NCI-H2029 treated with DMSO at 0.1 percent for 48 hours (cell line): ENCODE measurements at regions not wholly inside any gene's neighbourhood (a gene's known extent, or its start where the extent isn't known, plus 50 kb on each side); places are given as distances from the start of the nearest gene placed in this dataset.

Experiments used
- DNase-seq: peaks from one replicate; lab custom pipeline; 2025; lab: John Stamatoyannopoulos, UW

DNA sequence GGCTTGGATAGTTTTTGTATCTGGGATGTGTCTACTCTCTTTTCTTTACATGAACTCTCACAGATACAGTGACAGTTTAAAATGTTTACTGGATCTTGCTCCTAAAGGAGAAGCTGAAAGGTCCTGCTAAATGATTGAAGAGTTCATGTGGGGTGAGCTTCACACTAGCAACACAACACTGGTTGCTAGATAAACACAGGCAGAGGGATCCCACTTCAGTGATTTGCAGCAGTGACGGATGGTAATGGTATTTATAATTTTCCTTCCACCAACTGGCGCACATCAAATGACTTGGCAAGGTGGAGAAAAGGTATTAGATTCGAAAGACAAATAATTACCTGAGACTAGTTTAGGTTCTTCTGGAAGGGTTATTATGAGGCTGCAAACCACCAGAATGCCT is 270.2 kb downstream of the TBX15 start:
- DNase-seq = no peak

DNA sequence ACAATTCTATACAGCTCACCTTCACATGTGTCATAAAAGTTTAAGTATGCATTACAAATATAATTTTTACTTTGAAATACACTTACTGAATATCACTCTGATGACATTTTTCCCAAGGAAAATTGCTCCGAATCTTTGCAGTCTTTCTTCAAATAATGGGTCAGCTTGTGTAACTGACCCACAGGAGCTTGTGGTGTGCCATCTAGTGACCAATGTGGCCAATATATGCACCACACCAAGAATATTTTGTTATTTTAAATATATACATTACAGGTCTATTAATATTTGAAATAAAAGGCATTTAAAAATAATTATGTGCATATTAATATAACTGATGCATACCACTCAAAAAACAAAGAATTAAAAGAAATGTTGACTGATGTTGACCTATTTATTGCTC is 271.4 kb downstream of the TBX15 start:
- DNase-seq = no peak

DNA sequence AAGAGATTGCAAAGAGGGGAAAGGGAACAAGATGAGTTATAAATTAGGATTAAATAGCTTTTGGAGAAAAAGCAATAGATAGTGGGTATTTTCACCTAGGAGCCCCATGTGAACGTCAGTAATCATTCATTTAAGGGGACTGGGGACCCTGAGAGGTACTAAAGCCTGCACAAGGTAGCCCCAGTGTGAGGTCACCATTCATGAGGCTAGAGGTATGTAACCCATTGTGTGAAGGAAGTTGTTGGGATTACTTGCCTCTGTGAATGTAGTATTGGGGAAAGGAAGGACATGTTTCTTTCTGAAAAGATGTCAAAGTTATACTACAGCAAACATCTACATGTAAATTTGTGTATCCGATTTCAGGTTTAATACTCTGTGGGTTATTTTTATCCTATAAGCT is 276.8 kb downstream of the TBX15 start:
- no peak for DNase-seq

DNA sequence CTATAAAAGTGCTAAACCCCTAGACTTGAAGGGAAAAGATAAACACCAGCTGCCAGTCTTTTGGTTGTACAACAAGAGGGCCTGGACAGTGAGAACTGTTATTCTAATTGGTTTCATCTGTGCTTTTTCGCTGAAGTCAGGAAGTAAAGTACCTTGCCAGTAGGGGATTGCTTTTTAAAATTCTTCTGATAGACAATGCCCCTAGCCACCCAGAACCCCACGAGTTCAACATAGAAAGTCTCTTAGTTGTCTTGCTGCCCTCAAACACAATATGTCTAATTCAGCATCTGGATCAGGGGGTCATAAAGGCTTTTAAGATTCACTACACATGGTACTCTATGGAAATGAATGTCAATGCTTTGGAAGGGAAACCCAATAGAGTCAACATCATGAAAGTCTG is 289.2 kb downstream of the TBX15 start:
- no peak for DNase-seq

DNA sequence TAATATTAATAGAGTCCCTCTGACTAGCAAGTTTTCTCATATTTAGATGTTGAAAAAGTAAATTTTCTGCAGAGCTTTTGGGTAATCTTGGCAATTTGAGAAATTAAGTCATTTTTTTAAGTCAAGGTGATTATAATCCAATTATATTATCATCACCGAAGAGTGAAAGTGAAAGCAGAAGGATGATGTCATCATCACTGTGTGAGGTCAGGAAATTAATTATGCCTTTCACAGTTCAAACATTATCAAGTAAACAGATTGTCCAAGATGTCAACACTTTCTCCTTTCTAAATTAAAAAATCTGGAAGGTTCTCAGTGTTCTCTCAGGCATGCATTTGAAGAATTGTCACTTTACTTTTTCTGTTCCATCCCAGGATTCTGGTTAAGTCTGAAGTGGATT is 296.0 kb downstream of the TBX15 start:
- no peak for DNase-seq

DNA sequence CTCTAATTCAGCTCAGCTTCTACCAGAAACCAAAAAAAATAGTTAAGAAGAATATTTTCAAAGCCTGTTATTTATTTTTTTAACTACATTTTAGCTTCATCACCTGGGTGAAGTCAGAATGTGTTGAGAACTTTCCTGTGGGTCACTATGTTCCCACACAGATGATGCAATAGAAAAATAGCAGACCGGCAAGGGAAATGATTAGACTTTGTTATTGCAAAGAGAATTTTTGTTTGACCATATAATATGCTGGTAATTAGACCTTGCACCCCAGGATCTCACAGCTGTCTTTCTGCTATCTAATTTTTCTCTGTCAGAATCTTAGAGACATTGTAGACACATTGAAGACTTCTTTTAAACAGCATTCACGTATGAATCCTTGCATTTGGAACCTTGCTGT is 299.3 kb downstream of the TBX15 start:
- DNase-seq = no peak

DNA sequence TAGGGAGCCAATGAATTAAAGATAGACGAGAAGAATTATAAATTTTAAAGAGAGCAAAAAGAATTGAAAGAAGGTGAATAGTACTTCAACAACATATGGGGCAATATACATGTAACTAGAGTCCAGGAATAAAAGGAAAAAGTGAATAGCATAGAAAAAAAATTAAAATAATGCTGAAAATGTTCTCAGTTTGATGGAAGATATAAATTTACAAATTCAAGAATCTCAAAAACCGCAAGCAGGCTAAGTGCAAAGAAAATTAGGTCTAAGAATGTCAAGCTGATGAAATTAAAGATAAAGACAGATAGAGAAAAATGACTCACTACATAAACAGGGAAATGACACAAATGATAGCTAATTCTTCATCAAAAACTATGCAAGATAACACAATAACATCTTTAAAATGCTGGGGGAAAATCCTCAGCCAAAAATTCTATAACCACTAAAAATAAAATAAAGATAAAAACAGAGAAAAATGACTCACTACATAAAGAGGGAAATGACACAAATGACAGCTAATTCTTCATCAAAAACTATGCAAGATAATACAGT is 326.3 kb downstream of the TBX15 start:
- no peak for DNase-seq

DNA sequence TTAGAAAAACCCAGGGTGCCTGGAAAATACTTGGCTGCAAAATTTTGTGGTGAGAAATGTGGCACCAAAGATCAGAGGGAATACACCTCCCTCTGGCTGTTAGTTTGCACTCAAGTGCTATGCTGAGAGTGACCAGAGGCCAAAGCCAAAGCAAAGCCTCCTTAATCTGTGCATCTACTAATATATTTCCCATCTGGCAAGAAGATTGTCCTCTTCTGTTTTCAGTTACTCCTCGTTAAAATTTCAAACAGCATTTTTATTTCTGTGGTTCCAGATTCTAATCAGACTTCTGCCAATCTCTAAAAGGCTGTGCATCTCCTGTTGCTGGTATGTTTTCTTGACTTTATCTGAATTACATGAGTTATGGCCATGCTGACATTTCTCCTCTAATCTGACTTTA is 327.4 kb downstream of the TBX15 start:
- no peak for DNase-seq

DNA sequence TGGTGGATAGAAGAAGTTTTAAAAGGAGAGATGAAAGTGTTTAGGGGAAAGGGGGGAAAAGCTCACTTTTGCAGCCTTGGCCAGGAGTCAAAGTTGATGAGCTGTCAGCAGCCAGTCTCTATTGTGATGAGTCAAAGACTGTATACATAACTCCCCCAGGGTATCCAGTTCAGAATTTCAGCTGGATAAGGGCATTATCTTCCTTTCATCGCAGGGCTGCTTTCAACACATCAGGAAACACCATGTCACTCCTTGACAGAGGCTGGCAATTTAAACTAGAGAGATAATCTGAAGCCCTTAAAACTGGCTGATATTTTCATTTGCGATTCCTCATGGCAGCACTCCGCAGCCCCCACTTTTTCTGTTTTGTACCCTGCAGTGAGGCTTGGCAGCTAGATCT is 328.5 kb downstream of the TBX15 start:
- no peak for DNase-seq

DNA sequence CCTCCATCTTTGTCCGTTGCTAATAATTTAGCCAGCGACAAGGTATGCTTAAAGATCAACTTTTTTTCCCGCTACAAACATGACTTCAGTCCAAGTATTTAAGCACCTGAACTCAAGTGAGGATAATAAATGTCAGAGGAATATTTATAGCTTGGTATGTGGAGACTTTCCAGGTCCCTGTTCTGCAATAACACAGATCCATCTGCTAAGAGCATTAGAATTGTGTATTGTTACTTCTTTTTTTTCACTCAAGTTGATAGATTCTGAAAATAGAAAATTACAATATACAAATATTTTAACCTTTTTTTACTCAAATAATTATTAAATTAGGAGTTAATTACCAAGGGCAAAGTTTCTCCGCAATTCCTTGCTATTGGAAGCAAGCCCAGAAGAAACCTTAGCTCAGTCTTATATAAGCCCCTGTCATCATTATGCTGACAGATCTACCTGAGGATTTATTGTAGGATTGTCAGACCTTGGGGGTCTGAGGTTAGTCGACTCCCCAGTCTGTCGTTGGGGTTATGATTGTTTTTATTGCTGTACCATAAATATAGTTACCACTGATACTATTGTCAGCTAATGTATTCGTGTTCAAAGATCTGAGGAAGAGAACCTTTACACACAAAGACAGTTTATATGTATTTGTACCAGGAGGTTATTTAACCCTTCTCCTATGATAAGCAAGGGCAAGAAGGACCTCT is 337.9 kb downstream of the TBX15 start:
- no peak for DNase-seq

DNA sequence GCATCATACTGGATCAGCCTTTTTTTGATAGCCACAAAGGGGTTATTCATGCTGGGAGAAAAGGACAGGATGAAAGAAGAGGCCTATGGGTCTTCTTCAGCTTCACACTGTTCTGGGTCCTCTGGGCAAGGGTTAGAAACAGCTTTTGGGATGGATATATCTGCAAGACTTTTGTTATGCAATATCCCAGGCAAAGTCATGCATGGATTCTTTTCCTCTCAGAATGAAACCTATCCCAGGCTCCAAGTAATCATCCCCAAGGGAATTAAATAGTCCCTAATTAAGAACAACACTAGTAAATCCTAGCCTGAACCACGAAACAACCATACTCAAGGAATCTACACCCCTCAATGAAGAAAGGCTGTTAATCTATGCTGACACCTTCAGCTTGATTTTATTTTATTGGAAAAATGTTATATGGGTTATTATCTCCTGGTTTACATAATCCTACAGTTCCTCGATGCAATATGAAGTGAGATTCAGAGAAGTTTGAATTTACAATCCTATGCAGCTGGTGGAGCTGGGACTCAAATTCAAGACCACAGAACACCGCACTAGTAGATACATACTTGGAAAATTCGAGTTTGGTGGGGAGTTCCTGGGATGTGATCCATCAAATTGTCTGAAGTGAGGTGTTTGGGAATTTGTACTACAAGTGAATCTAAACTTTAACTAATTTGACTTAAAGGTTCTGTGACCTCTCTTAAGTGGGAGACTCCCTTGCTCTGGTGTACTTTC is 338.6 kb downstream of the TBX15 start:
- no peak for DNase-seq

DNA sequence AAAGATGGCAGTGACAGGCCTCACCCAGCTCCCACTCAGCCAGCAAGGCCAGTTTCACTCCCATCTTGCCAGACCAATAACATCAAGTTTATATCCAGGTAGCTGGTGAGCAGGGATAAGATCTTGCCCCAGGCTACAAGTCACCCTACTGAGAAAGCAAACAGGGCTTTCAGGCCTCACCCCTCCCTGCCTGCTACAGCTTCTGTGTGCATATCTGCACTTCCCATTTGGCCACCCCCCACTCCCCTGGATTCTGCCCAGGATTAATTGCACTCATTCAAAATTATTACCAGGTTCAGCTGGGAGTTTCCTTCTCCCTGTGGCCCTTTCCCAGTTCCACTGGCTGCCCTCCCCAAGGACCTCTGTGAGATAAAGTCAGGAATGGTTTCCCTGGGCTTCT is 352.1 kb downstream of the TBX15 start:
- DNase-seq = no peak

DNA sequence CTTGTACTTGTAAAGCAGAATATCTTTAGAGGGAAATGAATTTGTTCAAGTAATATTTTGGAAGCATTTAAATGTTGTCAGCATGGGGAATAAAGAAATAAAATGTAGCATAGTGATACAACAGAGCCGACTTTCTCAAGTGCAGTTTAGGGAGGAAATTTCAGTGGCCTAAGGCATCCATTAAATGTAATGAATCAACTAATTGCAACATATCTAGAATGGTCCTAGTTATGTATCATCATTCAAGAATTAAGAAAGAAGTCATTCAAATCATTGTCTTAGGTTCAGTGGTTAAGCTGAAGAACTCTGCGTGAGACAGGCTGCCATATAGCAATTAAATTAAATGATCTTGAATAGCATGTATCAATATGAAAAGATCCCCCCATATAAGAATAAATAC is 360.7 kb downstream of the TBX15 start:
- no peak for DNase-seq

DNA sequence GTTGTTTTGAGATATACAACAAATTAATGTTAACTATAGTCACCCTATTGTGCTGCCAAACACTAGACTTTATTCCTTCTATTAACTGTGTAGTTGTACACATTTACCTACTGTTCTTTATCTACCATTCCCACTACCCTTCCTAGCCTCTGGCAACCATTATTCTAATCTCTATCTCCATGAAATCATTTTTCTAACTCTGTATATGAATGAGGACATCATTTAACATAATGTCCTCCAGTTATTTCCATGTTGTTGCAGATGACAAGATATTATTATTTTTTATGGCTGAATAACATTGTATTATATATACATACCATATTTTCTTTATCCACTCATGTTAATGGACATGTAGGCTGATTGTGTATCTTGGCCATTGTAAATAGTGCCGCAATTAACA is 366.3 kb downstream of the TBX15 start:
- DNase-seq = no peak

DNA sequence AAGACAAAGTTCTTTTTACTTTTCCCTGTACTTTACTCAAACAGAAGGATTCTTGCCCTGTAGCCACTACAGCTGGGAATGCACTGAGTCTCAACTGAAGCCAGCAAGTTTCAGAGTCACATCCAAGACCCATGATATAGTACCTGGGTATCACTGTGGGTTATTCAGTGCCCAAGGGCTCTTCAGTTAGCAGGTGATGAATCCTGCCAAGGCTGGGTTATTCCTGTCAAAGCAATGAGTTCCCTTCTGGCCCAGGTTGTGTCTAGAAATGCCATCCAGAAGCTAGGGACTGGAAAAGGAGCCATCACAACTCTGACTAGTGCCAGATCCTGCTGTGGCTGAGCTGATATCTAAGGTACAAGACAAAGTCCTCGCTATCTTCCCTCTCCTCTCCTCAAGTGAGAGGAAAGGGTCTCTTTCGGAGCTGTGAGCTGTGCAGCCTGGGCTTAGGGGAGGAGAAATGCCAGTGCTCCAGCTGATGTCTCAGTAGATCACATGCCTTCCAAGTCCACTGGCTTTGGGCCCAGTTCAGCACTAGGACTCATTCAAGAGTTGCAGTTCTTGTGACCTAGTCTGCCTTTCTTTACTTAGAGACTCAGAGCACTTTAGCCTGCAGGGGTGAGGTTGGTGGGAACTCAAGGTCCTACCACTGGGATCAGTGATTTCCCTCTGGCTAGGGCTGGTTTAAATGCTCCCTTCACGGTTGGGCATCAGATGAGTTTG is 369.4 kb downstream of the TBX15 start:
- DNase-seq = no peak

DNA sequence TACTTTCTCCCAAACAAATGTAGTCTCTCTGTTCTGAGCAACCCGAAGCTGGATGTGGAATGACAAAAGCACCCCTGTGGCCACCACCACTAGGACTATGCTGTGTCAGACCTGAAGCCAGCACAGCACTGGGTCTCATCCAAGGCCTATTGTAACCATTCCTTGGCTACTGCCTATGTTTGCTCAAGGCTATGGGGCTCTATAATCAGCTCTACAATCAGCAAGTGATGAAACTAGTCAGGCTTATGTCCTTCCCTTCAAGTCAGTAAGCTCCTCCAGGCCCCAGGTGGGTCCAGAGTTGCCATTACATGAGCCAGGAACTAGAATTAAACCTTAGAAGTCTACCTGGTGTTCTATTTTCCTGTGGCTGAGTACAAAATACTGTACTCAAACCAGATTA is 370.2 kb downstream of the TBX15 start:
- no peak for DNase-seq

DNA sequence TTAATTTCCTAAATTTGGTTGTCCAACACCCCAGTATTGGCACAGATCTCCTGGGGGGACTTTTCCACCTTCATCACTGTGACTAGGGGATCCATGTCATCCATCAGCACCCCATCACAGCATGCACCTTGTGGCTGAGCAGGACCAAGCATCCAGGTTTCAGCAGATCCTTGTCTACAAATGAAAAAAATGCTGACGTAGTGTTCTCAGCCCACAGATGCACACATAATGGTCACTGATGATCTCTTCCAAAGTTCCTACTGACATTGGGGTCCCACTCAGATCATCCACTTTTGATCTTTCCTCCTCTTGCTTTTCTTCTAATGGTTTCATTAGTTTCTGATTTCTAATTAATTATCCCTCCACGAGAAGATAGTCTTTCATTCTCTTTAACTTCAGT is 373.1 kb downstream of the TBX15 start:
- no peak for DNase-seq

DNA sequence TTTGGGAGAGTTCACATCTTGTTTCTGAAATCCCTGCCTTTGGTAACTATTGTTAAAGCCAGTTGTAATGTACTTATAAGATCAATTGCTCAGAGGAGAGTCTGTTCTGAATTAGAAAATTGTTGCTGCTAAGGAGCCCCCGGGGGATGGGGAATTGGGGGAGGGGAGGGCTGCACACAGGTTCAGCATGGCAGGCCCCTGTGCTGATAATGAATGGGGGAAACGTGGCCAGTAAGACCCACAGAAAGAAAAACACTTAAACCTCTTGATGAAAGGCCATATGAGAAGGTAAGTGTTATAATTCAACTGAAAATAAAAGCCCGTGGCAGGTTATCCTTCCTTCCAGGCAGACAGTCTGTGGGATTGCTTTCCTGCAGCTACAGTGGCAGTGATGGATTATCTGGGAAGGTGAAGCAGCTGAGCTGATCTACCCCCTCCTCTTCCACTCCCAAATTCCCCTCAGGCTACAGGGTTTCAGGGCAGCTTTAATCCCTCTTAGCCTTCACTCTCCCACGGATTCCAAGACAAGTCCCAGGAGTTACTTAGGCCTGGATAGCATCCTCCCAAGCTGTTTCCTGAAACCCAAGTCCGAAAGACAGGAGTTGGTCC is 398.8 kb downstream of the TBX15 start:
- DNase-seq = no peak

DNA sequence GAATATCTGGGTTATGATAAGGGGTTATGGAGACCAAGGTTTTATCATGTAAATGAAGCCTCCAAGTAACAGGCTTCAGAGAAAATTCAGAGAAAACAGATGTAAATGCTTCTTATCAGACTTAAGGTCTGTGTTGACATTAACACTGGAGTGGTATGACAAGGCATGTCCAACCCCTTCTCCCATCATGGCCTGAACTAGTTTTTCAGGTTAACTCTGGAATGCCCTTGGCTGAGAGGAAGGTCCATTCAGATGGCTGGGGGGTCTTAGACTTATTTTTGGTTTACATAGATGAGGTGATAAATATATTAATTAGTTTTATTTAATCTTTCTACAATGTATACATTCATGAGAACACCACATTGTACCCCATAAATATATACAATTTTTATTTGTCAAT is 399.6 kb downstream of the TBX15 start:
- no peak for DNase-seq

DNA sequence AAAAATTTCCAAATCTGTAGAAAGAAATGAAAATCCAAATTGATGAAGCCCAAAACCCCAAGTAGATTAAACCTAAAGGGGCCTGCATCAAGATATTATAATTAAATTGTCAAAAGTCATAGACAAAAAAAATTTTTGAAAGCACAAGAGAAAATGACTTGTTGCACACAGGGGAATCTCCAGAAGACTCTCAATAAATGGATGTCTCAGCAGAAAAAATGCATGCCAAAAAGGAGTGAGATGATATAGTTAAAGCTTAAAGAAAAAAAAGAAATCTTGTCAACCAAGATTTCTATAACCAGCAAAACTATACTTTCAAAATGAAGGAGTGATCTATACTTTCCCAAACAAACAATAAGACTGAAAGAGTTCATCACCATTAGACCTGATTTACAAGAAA is 393.2 kb upstream of the SPAG17 start:
- DNase-seq = no peak

DNA sequence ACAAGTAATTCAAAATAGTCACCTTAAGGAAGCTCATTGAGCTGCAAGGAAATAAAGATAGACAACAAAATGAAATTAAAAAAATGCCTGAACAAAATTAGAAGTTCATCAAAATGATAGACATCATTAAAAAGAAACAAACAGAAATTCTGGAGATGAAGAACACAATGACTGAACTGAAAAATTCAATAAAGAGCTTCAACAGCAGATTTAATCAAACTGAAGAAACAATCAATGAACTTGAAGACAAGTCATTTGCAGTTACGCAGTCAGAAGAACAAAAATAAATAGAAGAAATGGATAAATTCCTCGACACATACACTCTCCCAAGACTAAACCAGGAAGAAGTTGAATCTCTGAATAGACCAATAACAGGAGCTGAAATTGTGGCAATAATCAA is 390.0 kb upstream of the SPAG17 start:
- DNase-seq = no peak

DNA sequence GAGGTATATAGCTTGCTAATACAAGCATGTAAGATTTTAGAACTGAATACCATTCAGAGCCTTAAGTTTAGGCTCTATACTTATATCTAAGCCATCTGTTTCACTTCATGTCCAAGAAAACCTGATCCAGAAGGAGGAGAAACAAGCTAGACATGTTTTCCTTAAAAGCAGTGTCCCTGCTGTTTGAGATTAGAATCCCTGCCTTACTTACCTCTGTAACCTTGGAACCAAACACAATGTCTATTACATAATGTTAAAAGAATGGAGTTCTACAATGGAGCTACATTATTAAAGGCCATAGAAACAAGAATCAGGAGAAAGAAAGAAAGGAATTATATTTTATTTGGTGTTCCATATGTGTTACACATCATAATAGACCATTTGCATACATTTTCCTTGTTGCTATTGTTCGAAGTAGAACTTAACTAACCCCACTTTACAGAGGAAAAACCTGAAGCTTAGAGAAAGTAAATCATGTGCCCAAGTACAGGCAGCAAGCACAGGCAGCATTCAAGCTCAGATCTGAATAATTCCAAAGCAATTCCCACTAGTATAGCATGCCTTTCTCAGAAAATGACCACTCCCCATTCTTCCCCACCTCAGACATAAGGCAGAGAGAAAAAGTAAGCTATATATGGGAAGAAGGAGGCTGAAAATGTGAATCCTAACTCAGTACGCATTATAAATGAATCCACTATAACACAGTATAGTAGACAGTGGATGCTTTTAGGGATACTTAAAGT is 380.1 kb upstream of the SPAG17 start:
- DNase-seq = no peak
